ENCODE measurements at regions not wholly inside any gene's neighbourhood (a gene's known extent, or its start where the extent isn't known, plus 50 kb on each side); places are given as distances from the start of the nearest gene placed in this dataset.

DNA sequence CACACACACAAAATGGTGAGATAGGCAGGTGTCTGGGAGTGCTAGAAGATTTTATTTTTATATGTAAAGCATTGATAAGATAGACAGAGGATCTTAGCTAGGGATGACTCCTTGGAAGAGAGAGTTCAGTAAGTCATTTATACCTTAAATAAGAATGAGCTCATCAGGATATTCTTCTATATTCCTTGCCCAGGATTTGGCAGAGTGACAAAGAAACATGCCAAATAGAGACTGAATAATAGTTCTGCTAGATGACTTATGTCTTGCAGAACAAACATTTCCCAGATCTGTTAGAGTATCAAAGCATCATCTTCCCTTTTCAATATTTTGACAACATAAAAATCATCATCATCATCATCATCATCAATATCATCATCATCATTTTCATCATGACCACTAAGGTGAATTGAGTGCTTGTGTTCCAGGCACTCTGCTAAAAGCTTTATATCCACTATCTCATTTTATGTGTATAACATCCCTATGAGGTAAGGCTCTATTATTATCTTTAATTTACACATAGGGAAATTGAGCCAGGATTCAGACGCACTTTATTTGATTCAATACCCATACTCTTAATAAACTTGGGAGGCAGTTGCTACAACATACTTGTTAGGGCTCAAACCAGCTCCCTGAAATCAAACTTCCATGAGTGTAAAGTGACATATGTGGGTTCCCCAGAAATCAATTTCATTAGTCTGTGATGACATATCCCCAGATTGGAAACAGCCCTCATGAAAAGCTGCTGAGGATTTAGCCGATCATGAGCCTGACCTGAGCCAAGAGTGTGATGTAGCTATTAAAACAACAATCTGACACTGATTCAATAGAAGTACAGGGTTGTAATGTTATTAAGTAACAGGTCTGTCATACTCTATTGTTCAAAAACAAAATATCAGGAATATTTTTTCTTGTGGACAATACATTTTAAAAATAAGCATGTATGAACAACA, 176.3 kb upstream of the SEMA6A start:
- Mint-ChIP-seq H3K36me3 (peaks cover 6% of the 10 kb centered on the region), H3K4me1 (peaks cover 46% of the 10 kb centered on the region), H3K4me3 (no peak overlapping the region), H3K9me3 (peaks cover 9% of the 10 kb centered on the region), H3K27ac (no peak overlapping the region), H3K27me3 (ENCODE audit: low read depth) (no peaks in the 10 kb centered on the region)
- POLR2A ChIA-PET = no interaction called here
- TF ChIP-seq ZNF317 (CRISPR knock-in tag; IDR thresholded peaks at IDR 0.05; ENCODE audit: borderline replicate concordance, low read depth) (no peak), ZNF671 (CRISPR knock-in tag; IDR thresholded peaks at IDR 0.05) (no peak), IRF2 (CRISPR knock-in tag; IDR thresholded peaks at IDR 0.05; ENCODE audit: borderline replicate concordance, low read depth) (no peak), RORB (CRISPR knock-in tag; IDR thresholded peaks at IDR 0.05) (no peak)
- CTCF ChIA-PET = no interaction called here
- ATAC-seq (no peak), DNase-seq (ENCODE audit: low spot score) (no peak)

DNA sequence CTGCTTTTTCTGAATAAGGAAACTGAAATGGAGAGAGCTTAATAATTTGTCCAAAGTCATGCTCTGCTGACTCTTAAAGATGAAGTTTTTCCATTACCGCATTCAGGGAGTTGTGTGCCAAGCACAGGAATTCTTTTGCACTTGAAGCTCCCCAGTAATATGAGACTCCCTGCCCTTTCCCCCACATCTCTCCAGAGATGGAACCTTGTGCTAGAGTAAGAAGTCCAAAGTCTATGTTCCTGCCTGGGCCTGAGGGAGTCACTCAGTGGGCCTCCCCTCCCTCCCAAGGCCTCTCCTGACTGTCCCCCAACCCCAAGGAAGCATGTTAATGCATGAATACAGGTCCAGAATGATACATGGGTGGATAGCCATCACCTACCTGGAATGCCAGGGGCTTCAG, 173.3 kb upstream of the SEMA6A start:
- H3K27ac Mint-ChIP-seq = no peak overlapping the region
- H3K27me3 Mint-ChIP-seq (ENCODE audit: low read depth) = no peaks in the 10 kb centered on the region; the same call in 1 of the 2 replicates
- CTCF ChIA-PET = no interaction called here
- H3K9me3 Mint-ChIP-seq = peaks cover 19% of the 10 kb centered on the region
- peaks cover 12% of the 10 kb centered on the region for H3K36me3 Mint-ChIP-seq
- no peak overlapping the region for H3K4me3 Mint-ChIP-seq
- TF ChIP-seq NFATC4 (CRISPR knock-in tag; IDR thresholded peaks at IDR 0.05) (no peak), ZNF423 (CRISPR knock-in tag; IDR thresholded peaks at IDR 0.05) (no peak), PREB (CRISPR knock-in tag; IDR thresholded peaks at IDR 0.05; ENCODE audit: borderline replicate concordance) (no peak), USF2 (CRISPR knock-in tag; IDR thresholded peaks at IDR 0.05) (no peak), GRHL2 (CRISPR knock-in tag; IDR thresholded peaks at IDR 0.05; ENCODE audit: insufficient replicate concordance, severe bottlenecking) (no peak), ZNF138 (CRISPR knock-in tag; conservative IDR thresholded peaks at IDR 0.05) (no peak), ETV6 (CRISPR knock-in tag; IDR thresholded peaks at IDR 0.05) (no peak), TCF7 (CRISPR knock-in tag; IDR thresholded peaks at IDR 0.05; ENCODE audit: low read depth) (no peak), SOX15 (CRISPR knock-in tag; IDR thresholded peaks at IDR 0.05) (no peak), NFE2L1 (CRISPR knock-in tag; IDR thresholded peaks at IDR 0.05) (no peak), FOXP1 (CRISPR knock-in tag; IDR thresholded peaks at IDR 0.05; ENCODE audit: borderline replicate concordance) (no peak), JUN (CRISPR knock-in tag; IDR thresholded peaks at IDR 0.05) (no peak), NR3C1 (CRISPR knock-in tag; conservative IDR thresholded peaks at IDR 0.05; ENCODE audit: low read depth) (no peak), ELF4 (CRISPR knock-in tag; IDR thresholded peaks at IDR 0.05; ENCODE audit: low read depth) (no peak)
- TF ChIP-seq, protein P1, sequence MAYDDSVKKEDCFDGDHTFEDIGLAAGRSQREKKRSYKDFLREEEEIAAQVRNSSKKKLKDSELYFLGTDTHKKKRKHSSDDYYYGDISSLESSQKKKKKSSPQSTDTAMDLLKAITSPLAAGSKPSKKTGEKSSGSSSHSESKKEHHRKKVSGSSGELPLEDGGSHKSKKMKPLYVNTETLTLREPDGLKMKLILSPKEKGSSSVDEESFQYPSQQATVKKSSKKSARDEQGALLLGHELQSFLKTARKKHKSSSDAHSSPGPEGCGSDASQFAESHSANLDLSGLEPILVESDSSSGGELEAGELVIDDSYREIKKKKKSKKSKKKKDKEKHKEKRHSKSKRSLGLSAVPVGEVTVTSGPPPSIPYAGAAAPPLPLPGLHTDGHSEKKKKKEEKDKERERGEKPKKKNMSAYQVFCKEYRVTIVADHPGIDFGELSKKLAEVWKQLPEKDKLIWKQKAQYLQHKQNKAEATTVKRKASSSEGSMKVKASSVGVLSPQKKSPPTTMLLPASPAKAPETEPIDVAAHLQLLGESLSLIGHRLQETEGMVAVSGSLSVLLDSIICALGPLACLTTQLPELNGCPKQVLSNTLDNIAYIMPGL (CRISPR knock-in tag; IDR thresholded peaks at IDR 0.05) = no peak
- TF ChIP-seq, protein P2, sequence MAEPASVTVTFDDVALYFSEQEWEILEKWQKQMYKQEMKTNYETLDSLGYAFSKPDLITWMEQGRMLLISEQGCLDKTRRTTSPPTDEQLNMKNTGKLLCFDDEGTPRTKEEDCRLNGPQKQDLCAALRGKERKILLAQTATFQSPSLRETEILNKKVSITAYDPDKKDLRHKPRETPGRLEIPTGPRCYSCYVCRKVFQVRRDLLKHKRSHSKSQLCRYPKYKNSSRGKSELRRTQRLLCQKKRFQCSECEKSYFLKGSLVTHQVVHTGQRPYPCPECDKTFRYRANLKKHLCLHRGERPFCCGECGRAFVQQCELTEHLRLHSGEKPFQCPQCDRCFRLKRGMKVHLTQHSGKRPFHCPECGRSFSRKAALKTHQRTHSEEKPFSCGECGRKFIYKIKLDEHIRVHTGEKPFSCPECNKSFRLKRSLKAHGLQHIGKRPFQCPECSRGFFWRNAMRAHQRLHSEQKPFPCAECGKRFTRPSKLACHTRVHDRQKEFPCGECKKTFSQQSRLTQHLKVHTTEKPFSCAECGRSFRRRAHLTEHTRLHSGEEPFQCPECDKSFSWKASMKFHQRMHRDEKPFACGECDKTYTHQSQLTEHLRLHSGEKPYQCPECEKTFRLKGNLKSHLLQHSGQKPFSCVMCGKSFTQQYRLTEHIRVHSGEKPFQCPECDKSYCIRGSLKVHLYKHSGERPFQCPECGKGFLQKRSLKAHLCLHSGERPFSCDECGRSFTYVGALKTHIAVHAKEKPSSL (CRISPR knock-in tag; conservative IDR thresholded peaks at IDR 0.05) = no peak
- ATAC-seq = no peak
- POLR2A ChIA-PET = no interaction called here
- no peak for DNase-seq (ENCODE audit: low spot score)
- peaks cover 16% of the 10 kb centered on the region for H3K4me1 Mint-ChIP-seq
